HL-60 (cell line): ENCODE measurements at regions not wholly inside any gene's neighbourhood (a gene's known extent, or its start where the extent isn't known, plus 50 kb on each side); places are given as distances from the start of the nearest gene placed in this dataset.

ENCODE experiments used
- DNase-seq, 2 experiments: peaks; one replicate each; pipeline ENCODE4 v3.0.0-alpha.2; 2010 to 2020; ENCODE audit warnings: low read depth in 1 of 2, low spot score in 1 of 2
- H3K27ac ChIP-seq: fragments of 250-450 bp; sonication (Bioruptor Pico); replicated peaks from 2 replicates; pipeline ENCODE4 v1.5.1; 2020; ENCODE audit warnings: mild to moderate bottlenecking, moderate library complexity
- H3K27me3 ChIP-seq: fragments of 250-450 bp; sonication (Bioruptor Pico); 2 replicates; pipeline ENCODE4 v1.5.1; 2021; ENCODE audit warnings: mild to moderate bottlenecking, moderate library complexity; ENCODE audit not compliant: insufficient read depth, poor library complexity, severe bottlenecking
- H3K4me3 ChIP-seq: replicated peaks from 2 replicates; pipeline ENCODE4 v1.5.1; 2011; ENCODE audit warnings: mild to moderate bottlenecking, control low read depth, low read length; ENCODE audit not compliant: insufficient read depth
- CTCF ChIP-seq: IDR thresholded peaks from one replicate; pipeline ENCODE4 v1.5.1; 2011; ENCODE audit warnings: low read length, control low read depth, inconsistent platforms; ENCODE audit not compliant: insufficient read depth
- GABPA ChIP-seq: IDR thresholded peaks from 2 replicates; pipeline ENCODE4 v1.6.1; 2012; ENCODE audit warnings: low read depth
- POLR2AphosphoS5 ChIP-seq: IDR thresholded peaks from 2 replicates; pipeline ENCODE4 v1.6.1; 2012; ENCODE audit warnings: low read depth
- REST ChIP-seq: IDR thresholded peaks from 2 replicates; pipeline ENCODE4 v1.6.1; 2012; ENCODE audit warnings: low read depth; ENCODE audit not compliant: insufficient replicate concordance
- SPI1 ChIP-seq: IDR thresholded peaks from 2 replicates; pipeline ENCODE4 v1.6.1; 2012; ENCODE audit warnings: low read depth, mild to moderate bottlenecking, borderline replicate concordance

- TF ChIP-seq SPI1, result no peak
- no peak for TF ChIP-seq POLR2AphosphoS5
- TF ChIP-seq REST, result no peak
- no peak for TF ChIP-seq CTCF
- no peak for TF ChIP-seq GABPA
- DNase-seq, result no peak
These were observed 55.1 kb upstream of the KDM7A start for GRCh38 chr7:140231771-140232491.

GRCh38 chr7:140230861-140231770, 54.3 kb upstream of the KDM7A start:
- DNase-seq, result no peak

More at GRCh38 chr7:140231771-140232491, 55.1 kb upstream of the KDM7A start:
- no peak overlapping the region for H3K4me3 ChIP-seq
- H3K27me3 ChIP-seq, result peaks cover 39% of the 10 kb centered on the region
- no peak overlapping the region for H3K27ac ChIP-seq

More at GRCh38 chr7:140230861-140231770, 54.3 kb upstream of the KDM7A start:
- no peak overlapping the region for H3K4me3 ChIP-seq
- no peak for TF ChIP-seq REST
- TF ChIP-seq POLR2AphosphoS5, result no peak
- no peak for TF ChIP-seq SPI1
- TF ChIP-seq GABPA, result no peak
- no peak for TF ChIP-seq CTCF
- H3K27ac ChIP-seq, result no peak overlapping the region
- H3K27me3 ChIP-seq, result peaks cover 41% of the 10 kb centered on the region
